H1 (cell line): ENCODE measurements at regions not wholly inside any gene's neighbourhood (a gene's known extent, or its start where the extent isn't known, plus 50 kb on each side); places are given as distances from the start of the nearest gene placed in this dataset.

Experiments used
- KDM1A ChIP-seq: fragments of 200-600, 300-600 bp; sonication (generic); IDR thresholded peaks from 2 replicates; pipeline ENCODE4 v1.7.1; 2016; ENCODE audit warnings: mild to moderate bottlenecking, low read length, borderline replicate concordance
- TF ChIP-seq, protein P1 (sequence below): fragments of 300-600 bp; sonication (generic); IDR thresholded peaks from 2 replicates; pipeline ENCODE4 v1.7.1; 2012; ENCODE audit warnings: low read length, moderate library complexity, mild to moderate bottlenecking, inconsistent platforms; ENCODE audit not compliant: insufficient replicate concordance
- TF ChIP-seq, protein P2 (sequence below): IDR thresholded peaks from 2 replicates; pipeline ENCODE4 v1.6.1; 2011; ENCODE audit warnings: low read depth, mild to moderate bottlenecking, low read length; ENCODE audit not compliant: insufficient read depth

DNA sequence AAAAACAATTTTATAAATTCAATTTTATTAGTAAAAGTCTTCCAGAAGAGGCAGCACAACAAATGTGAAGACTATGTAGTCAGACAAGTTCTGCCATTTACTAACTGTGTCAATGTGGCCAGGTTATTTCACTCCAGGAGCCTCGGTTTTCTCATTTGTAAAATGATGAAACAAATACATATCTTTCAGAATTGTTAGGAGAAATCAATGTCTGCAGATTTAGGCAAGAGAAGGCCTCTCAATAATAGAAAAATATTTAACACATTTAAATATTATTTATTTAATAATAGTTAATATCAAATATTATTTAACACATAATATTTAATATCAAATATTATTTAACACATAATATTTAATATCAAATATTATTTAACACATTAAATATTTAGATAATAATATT lies 75.6 kb upstream of the PTGFR start (continued):
- TF ChIP-seq, protein P1, sequence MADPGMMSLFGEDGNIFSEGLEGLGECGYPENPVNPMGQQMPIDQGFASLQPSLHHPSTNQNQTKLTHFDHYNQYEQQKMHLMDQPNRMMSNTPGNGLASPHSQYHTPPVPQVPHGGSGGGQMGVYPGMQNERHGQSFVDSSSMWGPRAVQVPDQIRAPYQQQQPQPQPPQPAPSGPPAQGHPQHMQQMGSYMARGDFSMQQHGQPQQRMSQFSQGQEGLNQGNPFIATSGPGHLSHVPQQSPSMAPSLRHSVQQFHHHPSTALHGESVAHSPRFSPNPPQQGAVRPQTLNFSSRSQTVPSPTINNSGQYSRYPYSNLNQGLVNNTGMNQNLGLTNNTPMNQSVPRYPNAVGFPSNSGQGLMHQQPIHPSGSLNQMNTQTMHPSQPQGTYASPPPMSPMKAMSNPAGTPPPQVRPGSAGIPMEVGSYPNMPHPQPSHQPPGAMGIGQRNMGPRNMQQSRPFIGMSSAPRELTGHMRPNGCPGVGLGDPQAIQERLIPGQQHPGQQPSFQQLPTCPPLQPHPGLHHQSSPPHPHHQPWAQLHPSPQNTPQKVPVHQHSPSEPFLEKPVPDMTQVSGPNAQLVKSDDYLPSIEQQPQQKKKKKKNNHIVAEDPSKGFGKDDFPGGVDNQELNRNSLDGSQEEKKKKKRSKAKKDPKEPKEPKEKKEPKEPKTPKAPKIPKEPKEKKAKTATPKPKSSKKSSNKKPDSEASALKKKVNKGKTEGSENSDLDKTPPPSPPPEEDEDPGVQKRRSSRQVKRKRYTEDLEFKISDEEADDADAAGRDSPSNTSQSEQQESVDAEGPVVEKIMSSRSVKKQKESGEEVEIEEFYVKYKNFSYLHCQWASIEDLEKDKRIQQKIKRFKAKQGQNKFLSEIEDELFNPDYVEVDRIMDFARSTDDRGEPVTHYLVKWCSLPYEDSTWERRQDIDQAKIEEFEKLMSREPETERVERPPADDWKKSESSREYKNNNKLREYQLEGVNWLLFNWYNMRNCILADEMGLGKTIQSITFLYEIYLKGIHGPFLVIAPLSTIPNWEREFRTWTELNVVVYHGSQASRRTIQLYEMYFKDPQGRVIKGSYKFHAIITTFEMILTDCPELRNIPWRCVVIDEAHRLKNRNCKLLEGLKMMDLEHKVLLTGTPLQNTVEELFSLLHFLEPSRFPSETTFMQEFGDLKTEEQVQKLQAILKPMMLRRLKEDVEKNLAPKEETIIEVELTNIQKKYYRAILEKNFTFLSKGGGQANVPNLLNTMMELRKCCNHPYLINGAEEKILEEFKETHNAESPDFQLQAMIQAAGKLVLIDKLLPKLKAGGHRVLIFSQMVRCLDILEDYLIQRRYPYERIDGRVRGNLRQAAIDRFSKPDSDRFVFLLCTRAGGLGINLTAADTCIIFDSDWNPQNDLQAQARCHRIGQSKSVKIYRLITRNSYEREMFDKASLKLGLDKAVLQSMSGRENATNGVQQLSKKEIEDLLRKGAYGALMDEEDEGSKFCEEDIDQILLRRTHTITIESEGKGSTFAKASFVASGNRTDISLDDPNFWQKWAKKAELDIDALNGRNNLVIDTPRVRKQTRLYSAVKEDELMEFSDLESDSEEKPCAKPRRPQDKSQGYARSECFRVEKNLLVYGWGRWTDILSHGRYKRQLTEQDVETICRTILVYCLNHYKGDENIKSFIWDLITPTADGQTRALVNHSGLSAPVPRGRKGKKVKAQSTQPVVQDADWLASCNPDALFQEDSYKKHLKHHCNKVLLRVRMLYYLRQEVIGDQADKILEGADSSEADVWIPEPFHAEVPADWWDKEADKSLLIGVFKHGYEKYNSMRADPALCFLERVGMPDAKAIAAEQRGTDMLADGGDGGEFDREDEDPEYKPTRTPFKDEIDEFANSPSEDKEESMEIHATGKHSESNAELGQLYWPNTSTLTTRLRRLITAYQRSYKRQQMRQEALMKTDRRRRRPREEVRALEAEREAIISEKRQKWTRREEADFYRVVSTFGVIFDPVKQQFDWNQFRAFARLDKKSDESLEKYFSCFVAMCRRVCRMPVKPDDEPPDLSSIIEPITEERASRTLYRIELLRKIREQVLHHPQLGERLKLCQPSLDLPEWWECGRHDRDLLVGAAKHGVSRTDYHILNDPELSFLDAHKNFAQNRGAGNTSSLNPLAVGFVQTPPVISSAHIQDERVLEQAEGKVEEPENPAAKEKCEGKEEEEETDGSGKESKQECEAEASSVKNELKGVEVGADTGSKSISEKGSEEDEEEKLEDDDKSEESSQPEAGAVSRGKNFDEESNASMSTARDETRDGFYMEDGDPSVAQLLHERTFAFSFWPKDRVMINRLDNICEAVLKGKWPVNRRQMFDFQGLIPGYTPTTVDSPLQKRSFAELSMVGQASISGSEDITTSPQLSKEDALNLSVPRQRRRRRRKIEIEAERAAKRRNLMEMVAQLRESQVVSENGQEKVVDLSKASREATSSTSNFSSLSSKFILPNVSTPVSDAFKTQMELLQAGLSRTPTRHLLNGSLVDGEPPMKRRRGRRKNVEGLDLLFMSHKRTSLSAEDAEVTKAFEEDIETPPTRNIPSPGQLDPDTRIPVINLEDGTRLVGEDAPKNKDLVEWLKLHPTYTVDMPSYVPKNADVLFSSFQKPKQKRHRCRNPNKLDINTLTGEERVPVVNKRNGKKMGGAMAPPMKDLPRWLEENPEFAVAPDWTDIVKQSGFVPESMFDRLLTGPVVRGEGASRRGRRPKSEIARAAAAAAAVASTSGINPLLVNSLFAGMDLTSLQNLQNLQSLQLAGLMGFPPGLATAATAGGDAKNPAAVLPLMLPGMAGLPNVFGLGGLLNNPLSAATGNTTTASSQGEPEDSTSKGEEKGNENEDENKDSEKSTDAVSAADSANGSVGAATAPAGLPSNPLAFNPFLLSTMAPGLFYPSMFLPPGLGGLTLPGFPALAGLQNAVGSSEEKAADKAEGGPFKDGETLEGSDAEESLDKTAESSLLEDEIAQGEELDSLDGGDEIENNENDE, result no peak
- TF ChIP-seq, protein P2, sequence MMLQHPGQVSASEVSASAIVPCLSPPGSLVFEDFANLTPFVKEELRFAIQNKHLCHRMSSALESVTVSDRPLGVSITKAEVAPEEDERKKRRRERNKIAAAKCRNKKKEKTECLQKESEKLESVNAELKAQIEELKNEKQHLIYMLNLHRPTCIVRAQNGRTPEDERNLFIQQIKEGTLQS, result no peak
- TF ChIP-seq KDM1A, result no peak
